OCI-LY7 (cell line): ENCODE measurements at regions not wholly inside any gene's neighbourhood (a gene's known extent, or its start where the extent isn't known, plus 50 kb on each side); places are given as distances from the start of the nearest gene placed in this dataset.

Experiments
- BruUV-seq: library from RNA; stranded (reverse); fragments of 400-500 nt; replicated peaks from 2 replicates; lab custom pipeline; 2021; lab: Mats Ljungman, UMichigan
- CTCF ChIA-PET: fragments of 300-600 bp; sonication (Branson Sonifier 250); formaldehyde crosslinking; loops from one replicate; lab custom pipeline; 2022; ENCODE audit warnings: antibody characterized with exemption; ENCODE audit not compliant: unreplicated experiment; lab: Charles Lee
- POLR2A ChIA-PET: fragments of 300-600 bp; sonication (Branson Sonifier 250); formaldehyde crosslinking; loops from one replicate; lab custom pipeline; 2022; ENCODE audit warnings: antibody characterized with exemption; lab: Charles Lee
- DNase-seq: peaks from one replicate; pipeline ENCODE4 v3.0.0-alpha.2; 2015; ENCODE audit warnings: low spot score
- H2AFZ ChIP-seq: fragments of 200-600 bp; sonication (generic), shearing (Covaris generic); 2 replicates; pipeline ENCODE4 v1.6.1; 2014; ENCODE audit warnings: mild to moderate bottlenecking, antibody characterized with exemption, low read length, moderate library complexity
- H3K27ac ChIP-seq: fragments of 200-600 bp; sonication (generic); 2 replicates; pipeline ENCODE4 v1.5.1; 2014; ENCODE audit warnings: mixed run types, low read depth, mild to moderate bottlenecking, moderate library complexity, low read length, inconsistent platforms; ENCODE audit not compliant: poor library complexity, severe bottlenecking
- H3K36me3 ChIP-seq: fragments of 200-600 bp; sonication (generic); 2 replicates; pipeline ENCODE4 v1.6.1; 2014; ENCODE audit warnings: mild to moderate bottlenecking, antibody characterized with exemption, low read length, moderate library complexity, mixed read lengths; ENCODE audit not compliant: insufficient read depth
- H3K4me1 ChIP-seq: fragments of 200-600 bp; sonication (generic); 2 replicates; pipeline ENCODE4 v1.5.1; 2014; ENCODE audit warnings: mild to moderate bottlenecking, low read length; ENCODE audit not compliant: insufficient read depth, poor library complexity, severe bottlenecking
- H3K4me2 ChIP-seq: fragments of 200-600 bp; sonication (generic); 2 replicates; pipeline ENCODE4 v1.6.1; 2014; ENCODE audit warnings: mild to moderate bottlenecking, low read length
- H3K4me3 ChIP-seq: fragments of 200-600 bp; sonication (generic); 2 replicates; pipeline ENCODE4 v1.5.1; 2014; ENCODE audit warnings: mild to moderate bottlenecking, low read depth, low read length; ENCODE audit not compliant: poor library complexity, severe bottlenecking
- H3K79me2 ChIP-seq: fragments of 200-600 bp; sonication (generic); 2 replicates; pipeline ENCODE4 v1.6.1; 2016; ENCODE audit warnings: low read depth, mild to moderate bottlenecking, low read length, moderate library complexity, mixed read lengths; ENCODE audit not compliant: insufficient read depth
- H3K9me2 ChIP-seq: fragments of 200-600 bp; sonication (generic); 2 replicates; pipeline ENCODE4 v1.6.1; 2016; ENCODE audit warnings: mild to moderate bottlenecking, low read length, mixed read lengths; ENCODE audit not compliant: insufficient read depth
- H3K9me3 ChIP-seq: fragments of 200-600 bp; sonication (generic); 2 replicates; pipeline ENCODE4 v1.6.1; 2014; ENCODE audit warnings: mild to moderate bottlenecking, mixed run types, low read length, mixed read lengths
- H4K20me1 ChIP-seq: fragments of 200-600 bp; sonication (generic); 2 replicates; pipeline ENCODE4 v1.6.1; 2014; ENCODE audit warnings: mild to moderate bottlenecking, antibody characterized with exemption, low read length, moderate library complexity, mixed read lengths; ENCODE audit not compliant: insufficient read depth
- EZH2phosphoT487 ChIP-seq: fragments of 200-600 bp; sonication (generic); IDR thresholded peaks from 2 replicates; pipeline ENCODE4 v1.6.1; 2018; ENCODE audit warnings: low read depth, borderline replicate concordance, mild to moderate bottlenecking, mixed run types, antibody characterized with exemption, low read length, moderate library complexity, mixed read lengths
- intact Hi-C: fragments of 100-400 bp; cut with micrococcal nuclease; formaldehyde crosslinking; loops from one replicate; pipeline ENCODE4 v1.10.0; 2022; ENCODE audit not compliant: unreplicated experiment
- TF ChIP-seq, protein P1 (sequence below): fragments of 200-600 bp; sonication (generic); conservative IDR thresholded peaks from 2 replicates; pipeline ENCODE4 v1.5.1; 2014; ENCODE audit warnings: mild to moderate bottlenecking, antibody characterized with exemption, low read length, moderate library complexity, mixed read lengths

DNA sequence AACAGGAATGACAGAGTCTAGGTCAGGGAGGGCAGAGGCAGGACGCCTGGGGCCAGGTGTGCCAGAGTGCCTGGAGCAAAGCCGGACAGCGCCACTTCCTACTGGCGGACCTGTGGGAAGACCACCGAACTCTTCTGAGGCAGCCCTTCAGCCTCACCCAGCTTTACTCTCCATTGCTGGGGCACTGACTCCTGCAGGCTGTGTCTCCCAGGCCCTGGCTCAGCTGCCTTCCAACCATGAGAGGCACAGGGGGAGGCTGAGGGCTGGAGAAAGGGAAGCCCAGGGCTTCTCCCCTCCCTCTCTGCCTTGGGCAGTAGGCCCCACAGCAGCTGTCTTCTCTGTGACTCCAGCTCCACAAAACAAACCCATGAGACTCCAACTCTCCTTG is 139.6 kb upstream of the UNC5B start:
- ChIA-PET CTCF (no interaction called here), POLR2A (no interaction called here)
- DNase-seq: no peak
- Histone ChIP-seq H3K36me3 (no peaks in the 10 kb centered on the region), H3K4me1 (no peaks in the 10 kb centered on the region), H2AFZ (no peak overlapping the region), H3K4me2 (no peak overlapping the region), H3K79me2 (no peaks in the 10 kb centered on the region), H3K9me3 (no peaks in the 10 kb centered on the region), H4K20me1 (no peaks in the 10 kb centered on the region), H3K27ac (no peak overlapping the region), H3K9me2 (no peaks in the 10 kb centered on the region), H3K4me3 (no peak overlapping the region)
- no TSS peak for BruUV-seq
- TF ChIP-seq, protein P1, sequence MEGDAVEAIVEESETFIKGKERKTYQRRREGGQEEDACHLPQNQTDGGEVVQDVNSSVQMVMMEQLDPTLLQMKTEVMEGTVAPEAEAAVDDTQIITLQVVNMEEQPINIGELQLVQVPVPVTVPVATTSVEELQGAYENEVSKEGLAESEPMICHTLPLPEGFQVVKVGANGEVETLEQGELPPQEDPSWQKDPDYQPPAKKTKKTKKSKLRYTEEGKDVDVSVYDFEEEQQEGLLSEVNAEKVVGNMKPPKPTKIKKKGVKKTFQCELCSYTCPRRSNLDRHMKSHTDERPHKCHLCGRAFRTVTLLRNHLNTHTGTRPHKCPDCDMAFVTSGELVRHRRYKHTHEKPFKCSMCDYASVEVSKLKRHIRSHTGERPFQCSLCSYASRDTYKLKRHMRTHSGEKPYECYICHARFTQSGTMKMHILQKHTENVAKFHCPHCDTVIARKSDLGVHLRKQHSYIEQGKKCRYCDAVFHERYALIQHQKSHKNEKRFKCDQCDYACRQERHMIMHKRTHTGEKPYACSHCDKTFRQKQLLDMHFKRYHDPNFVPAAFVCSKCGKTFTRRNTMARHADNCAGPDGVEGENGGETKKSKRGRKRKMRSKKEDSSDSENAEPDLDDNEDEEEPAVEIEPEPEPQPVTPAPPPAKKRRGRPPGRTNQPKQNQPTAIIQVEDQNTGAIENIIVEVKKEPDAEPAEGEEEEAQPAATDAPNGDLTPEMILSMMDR: no peak
- TF ChIP-seq EZH2phosphoT487: no peak
- intact Hi-C loops: no loop called here

DNA sequence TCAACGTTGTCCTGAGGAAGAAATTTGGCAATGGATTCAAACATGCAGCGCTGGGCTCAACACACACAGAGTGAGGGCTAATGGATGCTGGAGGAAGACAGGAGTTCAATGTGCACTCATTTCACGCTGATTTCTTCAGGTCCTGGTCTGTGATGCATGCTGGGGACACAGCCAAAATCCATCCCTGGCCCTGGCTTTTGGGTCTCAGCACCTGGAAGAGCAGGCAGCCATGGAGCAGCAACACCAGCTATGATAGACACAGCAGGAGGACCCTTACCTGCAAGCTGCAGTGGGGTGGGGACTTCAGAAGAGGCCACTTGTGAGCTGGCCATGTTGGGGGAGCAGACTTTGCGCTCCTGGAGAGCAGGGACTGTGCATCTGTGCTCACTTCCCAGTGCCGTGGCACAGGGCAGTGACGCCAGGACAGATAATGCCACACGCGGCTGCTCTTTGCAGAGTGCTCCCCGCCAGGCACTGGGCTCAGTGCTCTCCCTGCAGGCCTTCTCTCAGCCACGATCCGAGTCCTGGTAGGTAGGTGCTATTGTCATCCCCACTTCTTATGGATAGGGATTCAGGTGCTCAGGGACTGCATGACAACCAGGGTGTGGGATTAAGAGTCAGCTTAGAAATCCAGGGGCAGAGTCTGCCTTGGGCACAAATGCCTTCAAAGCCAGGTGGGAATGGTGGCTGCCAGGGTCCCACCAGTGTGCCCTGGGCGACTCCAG is 138.8 kb upstream of the UNC5B start:
- H3K4me2 ChIP-seq: no peak overlapping the region
- H4K20me1 ChIP-seq: no peaks in the 10 kb centered on the region
- CTCF ChIA-PET: no interaction called here
- H3K79me2 ChIP-seq: no peaks in the 10 kb centered on the region
- no peaks in the 10 kb centered on the region for H3K36me3 ChIP-seq
- BruUV-seq: no TSS peak
- no peaks in the 10 kb centered on the region for H3K9me2 ChIP-seq
- no peaks in the 10 kb centered on the region for H3K9me3 ChIP-seq
- intact Hi-C loops: no loop called here
- no peak for TF ChIP-seq EZH2phosphoT487
- TF ChIP-seq, protein P1: no peak
- H3K27ac ChIP-seq: no peak overlapping the region
- DNase-seq: no peak
- no peaks in the 10 kb centered on the region for H3K4me1 ChIP-seq
- H2AFZ ChIP-seq: no peak overlapping the region
- POLR2A ChIA-PET: no interaction called here
- no peak overlapping the region for H3K4me3 ChIP-seq

DNA sequence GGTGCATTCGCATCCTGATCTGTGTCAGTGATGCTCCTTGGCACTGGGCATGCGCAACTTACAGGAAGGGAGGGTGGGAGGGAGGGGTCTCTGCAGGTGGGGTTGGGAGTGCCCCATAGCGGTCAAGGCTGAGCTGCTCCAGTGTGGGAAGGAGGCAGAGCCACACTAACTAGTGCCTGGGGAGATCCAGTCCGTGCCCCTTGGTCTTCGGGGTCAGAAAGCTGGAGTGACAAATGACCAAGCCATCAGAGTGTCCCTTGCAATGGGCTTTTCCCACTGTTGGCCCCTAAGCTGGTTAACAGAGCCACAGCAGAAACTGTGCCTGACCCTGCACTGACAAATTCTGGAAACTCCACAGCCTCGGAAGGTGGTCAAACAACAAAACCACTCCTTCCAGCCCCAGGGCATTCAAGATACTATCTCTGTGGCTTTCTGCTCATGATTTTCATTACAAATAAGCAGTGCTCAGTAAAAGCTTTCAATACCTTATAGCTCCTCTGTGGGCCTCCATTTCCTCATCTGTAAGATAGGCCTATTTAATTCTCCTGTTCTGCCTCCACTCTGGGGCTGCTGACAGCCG is 138.1 kb upstream of the UNC5B start:
- no peaks in the 10 kb centered on the region for H3K9me2 ChIP-seq
- H2AFZ ChIP-seq: no peak overlapping the region
- H3K4me2 ChIP-seq: no peak overlapping the region
- ChIA-PET POLR2A (no interaction called here), CTCF (no interaction called here)
- peak; percentile 17 for DNase-seq
- TF ChIP-seq, protein P1: no peak
- no peak for TF ChIP-seq EZH2phosphoT487
- H3K79me2 ChIP-seq: no peaks in the 10 kb centered on the region
- no peak overlapping the region for H3K27ac ChIP-seq
- no peak overlapping the region for H3K4me3 ChIP-seq
- H3K4me1 ChIP-seq: no peaks in the 10 kb centered on the region
- no TSS peak for BruUV-seq
- intact Hi-C loops: no loop called here
- no peaks in the 10 kb centered on the region for H3K9me3 ChIP-seq
- no peaks in the 10 kb centered on the region for H3K36me3 ChIP-seq
- H4K20me1 ChIP-seq: no peaks in the 10 kb centered on the region
